WERI-Rb-1 (cell line): ENCODE measurements at regions not wholly inside any gene's neighbourhood (a gene's known extent, or its start where the extent isn't known, plus 50 kb on each side); places are given as distances from the start of the nearest gene placed in this dataset.

Experiments used
- DNase-seq: peaks from one replicate; pipeline ENCODE4 v3.0.0-alpha.2; 2020
- H3K27ac ChIP-seq: fragments of 250-450 bp; sonication (Bioruptor Pico); 2 replicates; pipeline ENCODE4 v1.5.1; 2020; ENCODE audit warnings: mild to moderate bottlenecking, moderate library complexity
- H3K27me3 ChIP-seq: fragments of 250-450 bp; sonication (Bioruptor Pico); 2 replicates; pipeline ENCODE4 v1.5.1; 2021; ENCODE audit warnings: mild to moderate bottlenecking, low read depth, moderate library complexity; ENCODE audit not compliant: insufficient read depth, severe bottlenecking
- H3K36me3 ChIP-seq: fragments of 250-450 bp; sonication (Bioruptor Pico); 2 replicates; pipeline ENCODE4 v1.5.1; 2020; ENCODE audit warnings: mild to moderate bottlenecking, moderate library complexity
- H3K4me3 ChIP-seq: 2 replicates; pipeline ENCODE4 v1.5.1; 2011; ENCODE audit warnings: low read depth, mild to moderate bottlenecking, control low read depth, low read length
- H3K9me3 ChIP-seq: fragments of 250-450 bp; sonication (Bioruptor Pico); 2 replicates; pipeline ENCODE4 v1.5.1; 2021; ENCODE audit warnings: mild to moderate bottlenecking, moderate library complexity; ENCODE audit not compliant: severe bottlenecking
- TF ChIP-seq, protein P1 (sequence below): IDR thresholded peaks from 2 replicates; pipeline ENCODE4 v1.5.1; 2011; ENCODE audit warnings: low read depth, mild to moderate bottlenecking, control low read depth, inconsistent platforms, low read length

DNA sequence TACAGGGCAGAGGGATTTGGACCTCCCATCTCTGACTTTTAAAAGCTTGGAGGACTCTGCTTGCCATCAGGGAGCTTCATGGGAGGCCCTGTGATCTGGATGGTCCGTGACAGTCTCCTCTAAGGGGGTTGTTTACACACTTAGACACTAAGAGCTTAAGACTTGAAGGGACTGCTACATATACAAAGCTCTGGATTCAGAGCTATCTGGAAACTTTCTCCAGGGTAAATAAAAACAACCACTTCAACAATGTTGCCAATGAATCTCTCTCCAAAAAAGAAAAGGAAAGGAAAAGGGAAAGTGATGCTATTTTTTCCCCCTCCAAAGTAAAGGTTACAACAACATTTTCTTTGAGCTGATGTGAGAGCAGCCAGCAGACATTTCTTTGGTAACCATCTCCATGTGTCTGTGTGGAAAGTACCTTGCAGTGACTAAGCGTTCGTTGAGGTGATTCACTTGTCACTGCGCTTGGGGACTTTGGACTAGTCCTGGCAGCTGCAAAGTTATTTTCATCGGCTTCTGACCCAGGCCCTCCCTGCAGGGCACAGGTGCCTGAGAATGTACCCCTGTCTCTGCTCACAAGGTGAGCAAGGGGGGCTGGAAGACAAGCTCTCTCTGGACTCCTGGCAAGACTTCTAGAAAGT is 262.1 kb upstream of the KLF4 start:
- TF ChIP-seq, protein P1, sequence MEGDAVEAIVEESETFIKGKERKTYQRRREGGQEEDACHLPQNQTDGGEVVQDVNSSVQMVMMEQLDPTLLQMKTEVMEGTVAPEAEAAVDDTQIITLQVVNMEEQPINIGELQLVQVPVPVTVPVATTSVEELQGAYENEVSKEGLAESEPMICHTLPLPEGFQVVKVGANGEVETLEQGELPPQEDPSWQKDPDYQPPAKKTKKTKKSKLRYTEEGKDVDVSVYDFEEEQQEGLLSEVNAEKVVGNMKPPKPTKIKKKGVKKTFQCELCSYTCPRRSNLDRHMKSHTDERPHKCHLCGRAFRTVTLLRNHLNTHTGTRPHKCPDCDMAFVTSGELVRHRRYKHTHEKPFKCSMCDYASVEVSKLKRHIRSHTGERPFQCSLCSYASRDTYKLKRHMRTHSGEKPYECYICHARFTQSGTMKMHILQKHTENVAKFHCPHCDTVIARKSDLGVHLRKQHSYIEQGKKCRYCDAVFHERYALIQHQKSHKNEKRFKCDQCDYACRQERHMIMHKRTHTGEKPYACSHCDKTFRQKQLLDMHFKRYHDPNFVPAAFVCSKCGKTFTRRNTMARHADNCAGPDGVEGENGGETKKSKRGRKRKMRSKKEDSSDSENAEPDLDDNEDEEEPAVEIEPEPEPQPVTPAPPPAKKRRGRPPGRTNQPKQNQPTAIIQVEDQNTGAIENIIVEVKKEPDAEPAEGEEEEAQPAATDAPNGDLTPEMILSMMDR: no peak
- Histone ChIP-seq H3K27ac (no peak overlapping the region), H3K36me3 (no peaks in the 10 kb centered on the region), H3K9me3 (no peaks in the 10 kb centered on the region), H3K4me3 (no peak overlapping the region), H3K27me3 (peaks cover 65% of the 10 kb centered on the region)
- no peak for DNase-seq

DNA sequence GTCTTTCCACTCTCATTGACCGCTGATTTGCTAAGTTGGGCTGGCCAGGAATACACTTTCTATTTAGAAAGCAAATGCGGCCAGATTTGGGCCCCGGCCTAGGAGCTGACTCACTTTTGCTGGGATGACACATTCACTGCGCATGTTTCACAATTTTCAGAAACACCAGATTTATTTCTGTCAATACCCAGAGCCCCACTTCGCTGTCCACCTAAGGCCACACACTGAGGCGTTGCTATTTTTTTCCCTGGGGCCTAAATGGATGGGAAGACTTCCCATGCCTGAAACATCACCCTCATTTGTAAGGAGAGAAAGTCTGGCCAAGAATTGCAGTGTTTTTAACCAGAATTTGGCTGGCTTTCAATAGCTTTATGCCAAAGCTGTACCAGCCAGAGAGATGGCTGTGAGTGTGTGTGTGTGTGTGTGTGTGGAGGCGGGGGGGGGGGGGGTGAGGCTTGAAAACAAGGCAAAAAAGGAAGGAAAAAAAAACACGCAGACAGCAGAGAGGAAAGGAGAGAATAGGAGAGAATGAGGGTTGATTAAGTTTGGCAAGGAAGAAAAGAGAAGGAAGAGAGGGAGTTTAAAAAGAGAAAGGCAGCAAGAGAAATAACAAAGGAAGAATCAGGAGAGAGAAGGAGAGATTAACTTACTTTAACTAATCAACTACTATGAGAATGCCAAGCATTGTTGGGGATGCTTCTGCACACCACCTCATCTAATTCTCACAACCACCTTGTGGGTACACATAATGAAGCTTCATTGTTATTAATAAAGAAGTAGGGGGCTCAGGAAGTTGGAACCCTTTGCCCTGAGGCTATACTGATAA is 261.4 kb upstream of the KLF4 start:
- TF ChIP-seq, protein P1: no peak
- Histone ChIP-seq H3K9me3 (no peaks in the 10 kb centered on the region), H3K4me3 (no peak overlapping the region), H3K27me3 (peaks cover 69% of the 10 kb centered on the region), H3K36me3 (no peaks in the 10 kb centered on the region), H3K27ac (no peak overlapping the region)
- DNase-seq: no peak

DNA sequence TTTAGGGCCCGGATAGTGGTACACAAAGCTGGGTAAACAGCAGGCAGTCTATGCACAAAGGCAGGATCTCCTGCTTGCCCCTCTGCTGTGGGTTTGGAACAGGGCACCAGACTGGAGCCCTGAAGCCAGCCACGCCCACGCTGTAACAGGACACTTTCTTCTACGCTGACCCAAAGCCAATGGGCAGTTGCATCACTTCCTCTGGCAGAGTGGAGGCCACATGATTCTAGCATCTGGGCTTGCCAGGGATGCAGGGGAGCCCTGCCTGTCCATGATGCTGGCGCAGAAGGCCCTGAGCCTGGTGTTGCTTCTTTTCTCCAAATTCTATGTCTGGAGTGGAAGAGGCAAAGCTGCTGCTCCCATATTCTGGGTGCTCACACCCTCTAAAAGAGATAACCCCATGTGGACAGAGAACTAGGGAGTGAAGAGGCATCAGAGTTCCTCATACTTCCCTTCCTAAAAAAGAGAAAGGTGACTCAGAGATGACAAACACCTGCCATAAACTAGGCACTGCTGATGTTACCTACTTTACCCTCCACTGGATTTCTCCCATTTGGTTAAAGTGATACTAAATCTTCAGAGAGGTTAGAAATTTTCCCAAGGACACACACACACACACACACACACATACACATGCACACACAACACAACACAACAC is 260.3 kb upstream of the KLF4 start:
- peaks cover 68% of the 10 kb centered on the region for H3K27me3 ChIP-seq
- no peak overlapping the region for H3K4me3 ChIP-seq
- DNase-seq: no peak
- no peaks in the 10 kb centered on the region for H3K9me3 ChIP-seq
- H3K36me3 ChIP-seq: no peaks in the 10 kb centered on the region
- TF ChIP-seq, protein P1: no peak
- no peak overlapping the region for H3K27ac ChIP-seq

DNA sequence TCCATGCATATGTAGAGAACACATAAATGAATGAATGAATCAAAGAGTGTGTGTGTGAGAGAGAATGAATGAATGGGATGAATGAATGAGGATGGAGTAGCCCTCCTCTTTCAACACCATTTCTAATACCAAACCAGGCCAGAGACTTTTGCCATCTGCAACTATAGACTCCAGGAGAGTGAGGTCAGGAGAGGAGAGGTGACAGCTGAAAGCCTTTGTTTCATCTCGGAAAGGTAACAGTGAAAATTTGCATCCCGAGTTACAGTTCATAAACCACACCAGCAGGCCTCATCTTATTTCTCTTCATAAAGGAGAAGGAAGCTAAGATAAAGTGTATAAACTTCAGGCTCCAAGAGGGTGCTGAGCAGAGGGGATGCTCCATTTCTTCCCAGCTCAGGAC is 255.3 kb upstream of the KLF4 start:
- no peak overlapping the region for H3K27ac ChIP-seq
- DNase-seq: no peak
- peaks cover 3% of the 10 kb centered on the region for H3K9me3 ChIP-seq
- peaks cover 84% of the 10 kb centered on the region for H3K27me3 ChIP-seq
- no peak overlapping the region for H3K4me3 ChIP-seq
- H3K36me3 ChIP-seq: no peaks in the 10 kb centered on the region
- TF ChIP-seq, protein P1: no peak

DNA sequence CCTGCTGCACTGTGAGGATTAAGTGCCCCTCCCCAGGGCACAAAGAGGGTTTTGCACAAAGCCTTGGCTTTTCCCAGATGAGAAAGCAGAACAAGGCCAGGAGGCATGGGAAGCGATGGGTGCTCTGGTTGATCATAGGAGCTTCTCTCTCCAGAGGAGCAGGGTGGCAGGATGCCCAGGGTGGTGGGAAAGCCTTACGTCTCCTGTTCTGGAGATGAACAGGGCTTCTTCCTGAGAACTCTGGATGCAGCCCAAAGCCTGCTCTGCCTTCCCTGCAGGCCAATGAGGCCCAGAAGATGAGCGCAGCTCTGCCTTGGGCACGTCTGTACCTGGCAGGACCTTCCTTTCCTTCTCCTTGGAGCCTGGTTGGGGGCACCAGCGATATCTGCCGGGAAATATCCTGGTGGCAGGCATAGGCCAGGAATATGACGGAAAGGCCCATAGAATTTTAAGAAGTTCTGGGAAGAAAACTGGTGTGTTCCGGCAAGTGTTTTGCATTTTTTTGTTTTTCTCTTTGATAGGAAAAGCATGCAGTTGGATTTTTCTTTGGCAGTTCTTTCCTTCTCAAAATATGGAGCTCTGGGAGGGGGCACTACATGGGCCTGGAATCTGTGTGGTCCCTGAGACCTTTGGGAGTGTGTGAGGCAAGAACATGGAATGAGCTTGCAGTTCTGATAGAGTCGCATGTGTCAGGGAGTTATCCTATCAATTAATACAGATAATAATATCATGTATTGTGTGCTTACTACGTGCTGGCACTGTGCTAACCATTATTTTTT is 253.2 kb upstream of the KLF4 start:
- TF ChIP-seq, protein P1: no peak
- Histone ChIP-seq H3K4me3 (no peak overlapping the region), H3K27me3 (peaks cover 85% of the 10 kb centered on the region), H3K9me3 (peaks cover 3% of the 10 kb centered on the region), H3K27ac (no peak overlapping the region), H3K36me3 (no peaks in the 10 kb centered on the region)
- no peak for DNase-seq
